Thyroid gland (tissue), 4 donors: ENCODE measurements at regions not wholly inside any gene's neighbourhood (a gene's known extent, or its start where the extent isn't known, plus 50 kb on each side); places are given as distances from the start of the nearest gene placed in this dataset.

Experiments used
- CTCF ChIP-seq, 6 experiments: fragments of 200-600 bp in 3 of 6; fragments of 450-650 bp in 3 of 6; sonication (generic) in 3 of 6; IDR thresholded peaks; one replicate each; pipeline ENCODE4 v1.5.1; 2016 to 2019; ENCODE audit warnings: antibody characterized with exemption in 6 of 6, mild to moderate bottlenecking in 2 of 6, inconsistent platforms in 1 of 6, moderate library complexity in 1 of 6
- POLR2A ChIP-seq, 2 donors: fragments of 450-650 bp; IDR thresholded peaks; one replicate each; pipeline ENCODE4 v1.6.1; 2017; ENCODE audit warnings: antibody characterized with exemption in 2 of 2, mild to moderate bottlenecking in 2 of 2, moderate library complexity in 1 of 2

- TF ChIP-seq CTCF (IDR thresholded peaks at IDR 0.05): no peak
- no peak for TF ChIP-seq POLR2A (IDR thresholded peaks at IDR 0.05)
Observed at GRCh38 chr6:84317463-84317862, 90.0 kb upstream of the CEP162 start.
